Tibial nerve (tissue), 3 donors: ENCODE measurements at regions not wholly inside any gene's neighbourhood (a gene's known extent, or its start where the extent isn't known, plus 50 kb on each side); places are given as distances from the start of the nearest gene placed in this dataset.

ENCODE experiments used
- POLR2A ChIP-seq, 2 donors: fragments of 450-650 bp; IDR thresholded peaks; one replicate each; pipeline ENCODE4 v1.6.1; 2017; ENCODE audit warnings: antibody characterized with exemption in 2 of 2, mild to moderate bottlenecking in 2 of 2, moderate library complexity in 2 of 2
- TF ChIP-seq, protein P1 (sequence below), 5 experiments: fragments of 200-600 bp in 3 of 5; fragments of 450-650 bp in 2 of 5; sonication (generic) in 3 of 5; IDR thresholded peaks; one replicate each; pipeline ENCODE4 v1.5.1; 2016 to 2019; ENCODE audit warnings: antibody characterized with exemption in 5 of 5, mild to moderate bottlenecking in 3 of 5, moderate library complexity in 2 of 5

DNA sequence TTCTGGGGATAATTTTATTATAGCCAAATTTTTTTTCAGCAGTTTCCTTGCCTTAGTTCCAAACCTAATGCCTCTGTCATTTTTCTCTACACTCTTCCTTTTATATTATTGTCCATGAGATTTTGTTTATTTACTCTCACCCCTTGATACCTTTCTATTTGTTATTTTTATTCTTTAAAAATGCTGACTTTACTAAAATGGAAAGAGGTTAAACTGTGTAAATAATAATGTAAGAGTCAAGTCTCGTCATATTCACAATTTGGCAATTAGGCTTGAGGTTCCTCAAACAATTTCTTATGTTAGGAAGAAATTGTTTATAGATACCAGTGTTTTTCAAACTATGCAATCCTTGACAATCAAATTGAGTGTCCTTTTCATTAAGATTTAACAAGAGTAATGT lies 428.6 kb upstream of the CDH9 start:
- TF ChIP-seq, protein P1, sequence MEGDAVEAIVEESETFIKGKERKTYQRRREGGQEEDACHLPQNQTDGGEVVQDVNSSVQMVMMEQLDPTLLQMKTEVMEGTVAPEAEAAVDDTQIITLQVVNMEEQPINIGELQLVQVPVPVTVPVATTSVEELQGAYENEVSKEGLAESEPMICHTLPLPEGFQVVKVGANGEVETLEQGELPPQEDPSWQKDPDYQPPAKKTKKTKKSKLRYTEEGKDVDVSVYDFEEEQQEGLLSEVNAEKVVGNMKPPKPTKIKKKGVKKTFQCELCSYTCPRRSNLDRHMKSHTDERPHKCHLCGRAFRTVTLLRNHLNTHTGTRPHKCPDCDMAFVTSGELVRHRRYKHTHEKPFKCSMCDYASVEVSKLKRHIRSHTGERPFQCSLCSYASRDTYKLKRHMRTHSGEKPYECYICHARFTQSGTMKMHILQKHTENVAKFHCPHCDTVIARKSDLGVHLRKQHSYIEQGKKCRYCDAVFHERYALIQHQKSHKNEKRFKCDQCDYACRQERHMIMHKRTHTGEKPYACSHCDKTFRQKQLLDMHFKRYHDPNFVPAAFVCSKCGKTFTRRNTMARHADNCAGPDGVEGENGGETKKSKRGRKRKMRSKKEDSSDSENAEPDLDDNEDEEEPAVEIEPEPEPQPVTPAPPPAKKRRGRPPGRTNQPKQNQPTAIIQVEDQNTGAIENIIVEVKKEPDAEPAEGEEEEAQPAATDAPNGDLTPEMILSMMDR (IDR thresholded peaks at IDR 0.05) = no peak
- TF ChIP-seq POLR2A (IDR thresholded peaks at IDR 0.05) = no peak
